MCF 10A (cell line): ENCODE measurements at regions not wholly inside any gene's neighbourhood (a gene's known extent, or its start where the extent isn't known, plus 50 kb on each side); places are given as distances from the start of the nearest gene placed in this dataset.

Source experiments
- BruUV-seq: library from RNA; stranded (reverse); fragments of 400-500 nt; replicated peaks from 2 replicates; lab custom pipeline; 2021; lab: Mats Ljungman, UMichigan
- CTCF ChIA-PET: fragments of 300-600 bp; sonication (Branson Sonifier 250); formaldehyde crosslinking; extraction: SDS; loops from one replicate; lab custom pipeline; 2021; ENCODE audit warnings: antibody characterized with exemption, inconsistent platforms; lab: Yijun Ruan, JAX
- POLR2A ChIA-PET: fragments of 300-600, 350-650 bp; sonication (Branson Sonifier 250); formaldehyde crosslinking; extraction: SDS; loops from one replicate; lab custom pipeline; 2020; ENCODE audit warnings: antibody characterized with exemption, inconsistent platforms; lab: Yijun Ruan, JAX
- DNase-seq: peaks from one replicate; pipeline ENCODE4 v3.0.0-alpha.2; 2018; ENCODE audit not compliant: unreplicated experiment
- H3K27ac Mint-ChIP-seq: one replicate; pipeline ENCODE4 v1.8.0; 2022; ENCODE audit warnings: mild to moderate bottlenecking, low read depth, mixed read lengths; ENCODE audit not compliant: unreplicated experiment
- H3K27me3 Mint-ChIP-seq: one replicate; pipeline ENCODE4 v1.8.0; 2022; ENCODE audit warnings: mixed read lengths; ENCODE audit not compliant: insufficient read depth, unreplicated experiment
- H3K36me3 Mint-ChIP-seq: one replicate; pipeline ENCODE4 v1.8.0; 2022; ENCODE audit warnings: mild to moderate bottlenecking, moderate library complexity, mixed read lengths; ENCODE audit not compliant: insufficient read depth, unreplicated experiment
- H3K4me1 Mint-ChIP-seq: one replicate; pipeline ENCODE4 v1.8.0; 2022; ENCODE audit warnings: mixed read lengths; ENCODE audit not compliant: insufficient read depth, unreplicated experiment
- H3K4me3 Mint-ChIP-seq: one replicate; pipeline ENCODE4 v1.8.0; 2022; ENCODE audit warnings: mild to moderate bottlenecking, moderate library complexity, mixed read lengths; ENCODE audit not compliant: unreplicated experiment
- H3K9me3 Mint-ChIP-seq: one replicate; pipeline ENCODE4 v1.8.0; 2022; ENCODE audit warnings: mixed read lengths; ENCODE audit not compliant: unreplicated experiment
- intact Hi-C: fragments of 100-400 bp; cut with micrococcal nuclease; formaldehyde crosslinking; loops from 2 replicates; pipeline ENCODE4 v1.14.1; 2022
- TF ChIP-seq, protein P1 (sequence below): fragments of 200-600 bp; IDR thresholded peaks from one replicate; pipeline ENCODE4 v1.8.0; 2022; ENCODE audit warnings: antibody characterized with exemption, mild to moderate bottlenecking; ENCODE audit not compliant: unreplicated experiment

DNA sequence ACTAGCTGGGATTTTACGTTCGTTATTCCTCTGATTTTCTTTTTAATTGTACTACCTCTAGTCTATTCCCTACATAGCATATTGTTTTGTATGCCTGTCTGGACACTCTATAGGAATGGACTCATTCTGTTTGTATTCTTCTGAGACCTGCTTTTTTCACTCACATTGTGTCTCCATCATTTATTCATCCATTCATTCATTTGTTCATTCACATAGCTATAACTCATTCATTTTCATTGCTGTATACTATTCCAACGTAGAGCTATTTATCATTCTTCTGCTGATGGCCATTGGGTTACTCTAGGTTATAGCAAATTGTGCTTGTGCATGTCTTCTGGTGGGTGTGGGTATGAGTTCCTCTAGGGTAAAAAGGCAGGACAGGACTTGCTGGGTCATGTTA, 74.0 kb upstream of the SLC6A6 start:
- Mint-ChIP-seq H3K4me3 (no peak overlapping the region), H3K27me3 (no peaks in the 10 kb centered on the region), H3K36me3 (peaks cover 7% of the 10 kb centered on the region), H3K9me3 (peaks cover 5% of the 10 kb centered on the region), H3K4me1 (no peaks in the 10 kb centered on the region), H3K27ac (no peak overlapping the region)
- TF ChIP-seq, protein P1, sequence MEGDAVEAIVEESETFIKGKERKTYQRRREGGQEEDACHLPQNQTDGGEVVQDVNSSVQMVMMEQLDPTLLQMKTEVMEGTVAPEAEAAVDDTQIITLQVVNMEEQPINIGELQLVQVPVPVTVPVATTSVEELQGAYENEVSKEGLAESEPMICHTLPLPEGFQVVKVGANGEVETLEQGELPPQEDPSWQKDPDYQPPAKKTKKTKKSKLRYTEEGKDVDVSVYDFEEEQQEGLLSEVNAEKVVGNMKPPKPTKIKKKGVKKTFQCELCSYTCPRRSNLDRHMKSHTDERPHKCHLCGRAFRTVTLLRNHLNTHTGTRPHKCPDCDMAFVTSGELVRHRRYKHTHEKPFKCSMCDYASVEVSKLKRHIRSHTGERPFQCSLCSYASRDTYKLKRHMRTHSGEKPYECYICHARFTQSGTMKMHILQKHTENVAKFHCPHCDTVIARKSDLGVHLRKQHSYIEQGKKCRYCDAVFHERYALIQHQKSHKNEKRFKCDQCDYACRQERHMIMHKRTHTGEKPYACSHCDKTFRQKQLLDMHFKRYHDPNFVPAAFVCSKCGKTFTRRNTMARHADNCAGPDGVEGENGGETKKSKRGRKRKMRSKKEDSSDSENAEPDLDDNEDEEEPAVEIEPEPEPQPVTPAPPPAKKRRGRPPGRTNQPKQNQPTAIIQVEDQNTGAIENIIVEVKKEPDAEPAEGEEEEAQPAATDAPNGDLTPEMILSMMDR, result no peak
- BruUV-seq, result no TSS peak
- ChIA-PET POLR2A (no interaction called here), CTCF (interaction anchor here (0.6 to 1.8 kb wide), 6 partner anchors 11 to 399 kb away, joined by 3 to 5 read pairs (median 3); no protein-coding TSS in a partner anchor)
- DNase-seq, result no peak
- intact Hi-C loops, result no loop called here

- H3K27ac Mint-ChIP-seq, result no peak overlapping the region
Measured at GRCh38 chr3:14329116-14329830, 73.1 kb upstream of the SLC6A6 start.

GRCh38 chr3:14329842-14330241, 72.6 kb upstream of the SLC6A6 start:
- no peak for DNase-seq
- CTCF ChIA-PET, result interaction anchor here (0.7 to 1.3 kb wide), 3 partner anchors 28 to 263 kb away, joined by 3 to 4 read pairs (median 3); no protein-coding TSS in a partner anchor
- POLR2A ChIA-PET, result interaction anchor here (0.7 to 1.0 kb wide), 2 partner anchors 8 to 139 kb away, joined by 3 to 4 read pairs; no protein-coding TSS in a partner anchor
- Mint-ChIP-seq H3K27me3 (no peaks in the 10 kb centered on the region), H3K4me3 (no peak overlapping the region), H3K9me3 (peaks cover 5% of the 10 kb centered on the region), H3K36me3 (no peaks in the 10 kb centered on the region), H3K4me1 (no peaks in the 10 kb centered on the region), H3K27ac (no peak overlapping the region)
- intact Hi-C loops, result no loop called here
- no TSS peak for BruUV-seq
- TF ChIP-seq, protein P1, result no peak

More at GRCh38 chr3:14329116-14329830, 73.1 kb upstream of the SLC6A6 start:
- no peaks in the 10 kb centered on the region for H3K4me1 Mint-ChIP-seq
- no TSS peak for BruUV-seq
- no peak overlapping the region for H3K4me3 Mint-ChIP-seq
- intact Hi-C loops, result no loop called here
- ChIA-PET CTCF (interaction anchor here (0.6 to 1.4 kb wide), 5 partner anchors 10 to 318 kb away, joined by 3 to 4 read pairs (median 3); no protein-coding TSS in a partner anchor), POLR2A (interaction anchor here (0.7 to 1.0 kb wide), 2 partner anchors 8 to 139 kb away, joined by 3 to 4 read pairs; no protein-coding TSS in a partner anchor)
- DNase-seq, result peak; percentile 50
- peaks cover 2% of the 10 kb centered on the region for H3K36me3 Mint-ChIP-seq
- H3K9me3 Mint-ChIP-seq, result peaks cover 5% of the 10 kb centered on the region
- TF ChIP-seq, protein P1, result no peak
- H3K27me3 Mint-ChIP-seq, result no peaks in the 10 kb centered on the region

GRCh38 chr3:14330508-14330907, 71.9 kb upstream of the SLC6A6 start:
- Mint-ChIP-seq H3K27me3 (no peaks in the 10 kb centered on the region), H3K4me3 (no peak overlapping the region), H3K27ac (no peak overlapping the region), H3K9me3 (peaks cover 5% of the 10 kb centered on the region), H3K36me3 (no peaks in the 10 kb centered on the region), H3K4me1 (no peaks in the 10 kb centered on the region)
- BruUV-seq, result no TSS peak
- ChIA-PET CTCF (interaction anchor here (1.2 to 1.5 kb wide), 2 partner anchors 131 to 138 kb away, joined by 3 to 6 read pairs; no protein-coding TSS in a partner anchor), POLR2A (no interaction called here)
- no peak for DNase-seq
- TF ChIP-seq, protein P1, result no peak
- intact Hi-C loops, result no loop called here
